Neural progenitor cell (in vitro differentiated cells): ENCODE measurements at regions not wholly inside any gene's neighbourhood (a gene's known extent, or its start where the extent isn't known, plus 50 kb on each side); places are given as distances from the start of the nearest gene placed in this dataset.

Experiments used
- DNase-seq: peaks from one replicate; pipeline ENCODE4 v3.0.0-alpha.2; 2016; ENCODE audit warnings: low spot score
- H2AFZ ChIP-seq: fragments of 200-600 bp; sonication (generic); replicated peaks from 2 replicates; pipeline ENCODE4 v1.6.1; 2016; ENCODE audit warnings: antibody characterized with exemption
- H3F3A ChIP-seq: fragments of 200-600 bp; sonication (generic); 2 replicates; pipeline ENCODE4 v1.6.1; 2016; ENCODE audit warnings: antibody characterized with exemption, low read depth
- H3K27ac ChIP-seq: fragments of 200-600 bp; sonication (generic); 2 replicates; pipeline ENCODE4 v1.5.1; 2016; ENCODE audit warnings: mild to moderate bottlenecking
- H3K27me3 ChIP-seq: fragments of 200-600 bp; sonication (generic); 2 replicates; pipeline ENCODE4 v1.6.1; 2016; ENCODE audit warnings: mild to moderate bottlenecking, moderate library complexity
- H3K36me3 ChIP-seq: fragments of 200-600 bp; sonication (generic); 2 replicates; pipeline ENCODE4 v1.5.1; 2016
- H3K4me1 ChIP-seq: fragments of 200-600 bp; sonication (generic); 2 replicates; pipeline ENCODE4 v1.6.1; 2016; ENCODE audit warnings: mixed run types
- H3K4me2 ChIP-seq: fragments of 200-600 bp; sonication (generic); 2 replicates; pipeline ENCODE4 v1.6.1; 2016
- H3K4me3 ChIP-seq: fragments of 200-600 bp; sonication (generic); 2 replicates; pipeline ENCODE4 v1.5.1; 2016
- H3K79me2 ChIP-seq: fragments of 200-600 bp; sonication (generic); 2 replicates; pipeline ENCODE4 v1.6.1; 2016; ENCODE audit warnings: low read depth
- H3K9ac ChIP-seq: fragments of 200-600 bp; sonication (generic); 2 replicates; pipeline ENCODE4 v1.6.1; 2016
- H3K9me3 ChIP-seq: fragments of 200-600 bp; sonication (generic); 2 replicates; pipeline ENCODE4 v1.5.1; 2016; ENCODE audit warnings: low read depth
- H4K20me1 ChIP-seq: fragments of 200-600 bp; sonication (generic); 2 replicates; pipeline ENCODE4 v1.6.1; 2016; ENCODE audit warnings: low read depth
- H3K27ac Mint-ChIP-seq: 3 replicates; pipeline ENCODE4 v1.8.0; 2021; ENCODE audit warnings: mixed read lengths
- H3K27me3 Mint-ChIP-seq: 2 replicates; pipeline ENCODE4 v1.8.0; 2022; ENCODE audit warnings: low read depth, mild to moderate bottlenecking, inconsistent platforms, moderate library complexity, mixed read lengths; ENCODE audit not compliant: insufficient read depth
- H3K36me3 Mint-ChIP-seq: 3 replicates; pipeline ENCODE4 v1.8.0; 2021; ENCODE audit warnings: mixed read lengths
- H3K4me1 Mint-ChIP-seq: 3 replicates; pipeline ENCODE4 v1.8.0; 2021; ENCODE audit warnings: mixed read lengths
- H3K4me3 Mint-ChIP-seq: 3 replicates; pipeline ENCODE4 v1.8.0; 2021; ENCODE audit warnings: mild to moderate bottlenecking, moderate library complexity, mixed read lengths
- H3K9me3 Mint-ChIP-seq: 3 replicates; pipeline ENCODE4 v1.8.0; 2020; ENCODE audit warnings: mixed read lengths
- CTCF ChIP-seq: fragments of 200-600 bp; sonication (generic); IDR thresholded peaks from 2 replicates; pipeline ENCODE4 v1.5.1; 2017; ENCODE audit warnings: antibody characterized with exemption, mild to moderate bottlenecking
- EZH2 ChIP-seq: fragments of 200-600 bp; sonication (generic); IDR thresholded peaks from 2 replicates; pipeline ENCODE4 v1.6.1; 2017; ENCODE audit warnings: antibody characterized with exemption, mild to moderate bottlenecking, moderate library complexity
- EZH2phosphoT487 ChIP-seq: fragments of 200-600 bp; sonication (generic); IDR thresholded peaks from 2 replicates; pipeline ENCODE4 v1.6.1; 2017; ENCODE audit warnings: antibody characterized with exemption

- no peak overlapping the region for H3K4me2 ChIP-seq
- peak; percentile 42 for DNase-seq
- H3K4me1 Mint-ChIP-seq: no peaks in the 10 kb centered on the region
Measured at GRCh38 chr12:58443273-58443980, 476.9 kb downstream of the LRIG3 start.

GRCh38 chr12:58443981-58444371 is 476.3 kb downstream of the LRIG3 start:
- H3K4me2 ChIP-seq: no peak overlapping the region
- no peak for DNase-seq
- Mint-ChIP-seq H3K27ac (no peak overlapping the region), H3K4me3 (no peak overlapping the region), H3K4me1 (no peaks in the 10 kb centered on the region), H3K9me3 (no peaks in the 10 kb centered on the region), H3K27me3 (no peaks in the 10 kb centered on the region), H3K36me3 (no peaks in the 10 kb centered on the region)
- H3K27ac ChIP-seq: no peak overlapping the region
- TF ChIP-seq EZH2phosphoT487 (no peak), CTCF (no peak), EZH2 (no peak)
- no peaks in the 10 kb centered on the region for H3K36me3 ChIP-seq
- H3K27me3 ChIP-seq: no peaks in the 10 kb centered on the region
- no peaks in the 10 kb centered on the region for H4K20me1 ChIP-seq
- H3K4me3 ChIP-seq: no peak overlapping the region
- no peak overlapping the region for H2AFZ ChIP-seq
- H3K9ac ChIP-seq: no peak overlapping the region
- H3K4me1 ChIP-seq: peaks cover 1% of the 10 kb centered on the region
- no peaks in the 10 kb centered on the region for H3K79me2 ChIP-seq
- H3F3A ChIP-seq: no peaks in the 10 kb centered on the region
- no peaks in the 10 kb centered on the region for H3K9me3 ChIP-seq

More at GRCh38 chr12:58443273-58443980, 476.9 kb downstream of the LRIG3 start:
- H3K9me3 Mint-ChIP-seq: no peaks in the 10 kb centered on the region
- Histone ChIP-seq H3K9ac (no peak overlapping the region), H4K20me1 (no peaks in the 10 kb centered on the region), H2AFZ (no peak overlapping the region), H3K36me3 (no peaks in the 10 kb centered on the region), H3K9me3 (no peaks in the 10 kb centered on the region), H3K79me2 (no peaks in the 10 kb centered on the region), H3K4me1 (no peaks in the 10 kb centered on the region), H3K27ac (no peak overlapping the region), H3F3A (no peaks in the 10 kb centered on the region), H3K4me3 (no peak overlapping the region), H3K27me3 (no peaks in the 10 kb centered on the region)
- TF ChIP-seq EZH2 (no peak), CTCF (peak; percentile 62), EZH2phosphoT487 (no peak)
- no peak overlapping the region for H3K4me3 Mint-ChIP-seq
- no peak overlapping the region for H3K27ac Mint-ChIP-seq
- H3K27me3 Mint-ChIP-seq: no peaks in the 10 kb centered on the region
- no peaks in the 10 kb centered on the region for H3K36me3 Mint-ChIP-seq

- Mint-ChIP-seq H3K4me1 (no peaks in the 10 kb centered on the region), H3K27me3 (no peaks in the 10 kb centered on the region), H3K9me3 (no peaks in the 10 kb centered on the region), H3K27ac (no peak overlapping the region), H3K4me3 (no peak overlapping the region), H3K36me3 (no peaks in the 10 kb centered on the region)
- H3K9ac ChIP-seq: no peak overlapping the region
- DNase-seq: peak; percentile 3
- TF ChIP-seq EZH2phosphoT487: no peak
- TF ChIP-seq CTCF: no peak
- TF ChIP-seq EZH2: no peak
- no peak overlapping the region for H2AFZ ChIP-seq
- no peak overlapping the region for H3K4me3 ChIP-seq
- H3K27ac ChIP-seq: peak overlapping the region; percentile 1
- H3K4me1 ChIP-seq: peaks cover 8% of the 10 kb centered on the region
- no peaks in the 10 kb centered on the region for H3K36me3 ChIP-seq
- no peak overlapping the region for H3K4me2 ChIP-seq
- no peaks in the 10 kb centered on the region for H3K27me3 ChIP-seq
- H4K20me1 ChIP-seq: no peaks in the 10 kb centered on the region
- H3K9me3 ChIP-seq: no peaks in the 10 kb centered on the region
- H3F3A ChIP-seq: no peaks in the 10 kb centered on the region
- no peaks in the 10 kb centered on the region for H3K79me2 ChIP-seq
Measured at GRCh38 chr12:58450868-58451482, 469.3 kb downstream of the LRIG3 start.
